MM.1S (cell line): ENCODE measurements at regions not wholly inside any gene's neighbourhood (a gene's known extent, or its start where the extent isn't known, plus 50 kb on each side); places are given as distances from the start of the nearest gene placed in this dataset.

ENCODE experiments used
- DNase-seq: peaks from one replicate; pipeline ENCODE4 v3.0.0-alpha.2; 2015
- H2AFZ ChIP-seq: fragments of 300-600 bp; sonication (generic); 2 replicates; pipeline ENCODE4 v1.6.0; 2016; ENCODE audit warnings: antibody characterized with exemption, low read length
- H3F3A ChIP-seq: fragments of 300-600 bp; sonication (generic); 2 replicates; pipeline ENCODE4 v1.6.1; 2016; ENCODE audit warnings: mild to moderate bottlenecking, antibody characterized with exemption, low read length, moderate library complexity, mixed read lengths; ENCODE audit not compliant: insufficient read depth
- H3K27ac ChIP-seq: fragments of 300-600 bp; sonication (generic); 2 replicates; pipeline ENCODE4 v1.5.1; 2016; ENCODE audit warnings: mild to moderate bottlenecking, low read length
- H3K27me3 ChIP-seq: fragments of 300-600 bp; sonication (generic); replicated peaks from 2 replicates; pipeline ENCODE4 v1.6.0; 2016; ENCODE audit warnings: low read length; ENCODE audit not compliant: insufficient read depth
- H3K36me3 ChIP-seq: fragments of 300-600 bp; sonication (generic); replicated peaks from 2 replicates; pipeline ENCODE4 v1.6.1; 2016; ENCODE audit warnings: mild to moderate bottlenecking, low read length, mixed read lengths; ENCODE audit not compliant: insufficient read depth
- H3K4me1 ChIP-seq: fragments of 300-600 bp; sonication (generic); 2 replicates; pipeline ENCODE4 v1.6.1; 2016; ENCODE audit warnings: low read length, mixed read lengths
- H3K4me2 ChIP-seq: fragments of 300-600 bp; sonication (generic); 2 replicates; pipeline ENCODE4 v1.6.0; 2016; ENCODE audit warnings: low read depth, low read length
- H3K4me3 ChIP-seq: fragments of 300-600 bp; sonication (generic); 2 replicates; pipeline ENCODE4 v1.5.1; 2016; ENCODE audit warnings: low read length, mixed read lengths
- H3K79me2 ChIP-seq: fragments of 300-600 bp; sonication (generic); 2 replicates; pipeline ENCODE4 v1.6.1; 2016; ENCODE audit warnings: mixed run types, low read length, mixed read lengths
- H3K9ac ChIP-seq: fragments of 300-600 bp; sonication (generic); 2 replicates; pipeline ENCODE4 v1.6.1; 2016; ENCODE audit warnings: low read length, mixed read lengths
- H3K9me2 ChIP-seq: fragments of 300-600 bp; sonication (generic); replicated peaks from 2 replicates; pipeline ENCODE4 v1.6.1; 2016; ENCODE audit warnings: mild to moderate bottlenecking, low read length, mixed read lengths; ENCODE audit not compliant: insufficient read depth
- H3K9me3 ChIP-seq: fragments of 300-600 bp; sonication (generic); replicated peaks from 2 replicates; pipeline ENCODE4 v1.6.1; 2016; ENCODE audit warnings: mild to moderate bottlenecking, low read length, mixed read lengths; ENCODE audit not compliant: insufficient read depth
- H4K20me1 ChIP-seq: fragments of 300-600 bp; sonication (generic); 2 replicates; pipeline ENCODE4 v1.6.1; 2016; ENCODE audit warnings: mild to moderate bottlenecking, low read length, moderate library complexity, mixed read lengths; ENCODE audit not compliant: insufficient read depth
- CTCF ChIP-seq: fragments of 300-600 bp; sonication (generic); IDR thresholded peaks from 2 replicates; pipeline ENCODE4 v1.5.1; 2016; ENCODE audit warnings: antibody characterized with exemption, low read length, mixed read lengths
- EZH2 ChIP-seq: fragments of 300-600 bp; sonication (generic); optimal IDR thresholded peaks from 2 replicates; pipeline ENCODE3; 2017; ENCODE audit warnings: low read depth, mild to moderate bottlenecking, antibody characterized with exemption, low read length, mixed read lengths
- EZH2phosphoT487 ChIP-seq: fragments of 300-600 bp; sonication (generic); IDR thresholded peaks from 2 replicates; pipeline ENCODE4 v1.6.1; 2018; ENCODE audit warnings: antibody characterized with exemption, low read length

- H3K4me1 ChIP-seq, result no peaks in the 10 kb centered on the region
- H3K4me2 ChIP-seq, result no peak overlapping the region
- no peaks in the 10 kb centered on the region for H4K20me1 ChIP-seq
- no peaks in the 10 kb centered on the region for H3K9me2 ChIP-seq
- no peaks in the 10 kb centered on the region for H3K79me2 ChIP-seq
- H2AFZ ChIP-seq, result no peak overlapping the region
- no peaks in the 10 kb centered on the region for H3K27me3 ChIP-seq
- H3K9ac ChIP-seq, result no peak overlapping the region
- H3K27ac ChIP-seq, result no peak overlapping the region
- no peak overlapping the region for H3K4me3 ChIP-seq
- TF ChIP-seq CTCF (no peak), EZH2phosphoT487 (no peak), EZH2 (no peak)
- H3F3A ChIP-seq, result no peaks in the 10 kb centered on the region
- no peaks in the 10 kb centered on the region; the same call in 1 of the 2 replicates for H3K36me3 ChIP-seq
- no peak for DNase-seq
- no peaks in the 10 kb centered on the region for H3K9me3 ChIP-seq
These were observed 77.2 kb upstream of the ADARB2 start for GRCh38 chr10:1814556-1814955.

- DNase-seq, result no peak
- no peak overlapping the region for H2AFZ ChIP-seq
- H3K27me3 ChIP-seq, result no peaks in the 10 kb centered on the region
- no peaks in the 10 kb centered on the region for H3K9me2 ChIP-seq
- no peak overlapping the region for H3K4me2 ChIP-seq
- H3K4me3 ChIP-seq, result no peak overlapping the region
- H3K9ac ChIP-seq, result no peak overlapping the region
- no peaks in the 10 kb centered on the region for H3K79me2 ChIP-seq
- H3K9me3 ChIP-seq, result no peaks in the 10 kb centered on the region
- H3F3A ChIP-seq, result no peaks in the 10 kb centered on the region
- no peaks in the 10 kb centered on the region for H3K4me1 ChIP-seq
- no peak overlapping the region for H3K27ac ChIP-seq
- H3K36me3 ChIP-seq, result no peaks in the 10 kb centered on the region
- no peak for TF ChIP-seq CTCF
- TF ChIP-seq EZH2, result no peak
- no peak for TF ChIP-seq EZH2phosphoT487
- no peaks in the 10 kb centered on the region for H4K20me1 ChIP-seq
These were observed 71.9 kb upstream of the ADARB2 start for GRCh38 chr10:1809139-1809741.

GRCh38 chr10:1807924-1808323 lies 70.6 kb upstream of the ADARB2 start:
- no peaks in the 10 kb centered on the region for H3K9me3 ChIP-seq
- H3K36me3 ChIP-seq, result no peaks in the 10 kb centered on the region
- H3F3A ChIP-seq, result no peaks in the 10 kb centered on the region
- no peak for DNase-seq
- no peak overlapping the region for H2AFZ ChIP-seq
- no peaks in the 10 kb centered on the region for H3K9me2 ChIP-seq
- H3K4me3 ChIP-seq, result no peak overlapping the region
- no peak overlapping the region for H3K27ac ChIP-seq
- no peak for TF ChIP-seq EZH2phosphoT487
- TF ChIP-seq CTCF, result no peak
- no peak for TF ChIP-seq EZH2
- H3K27me3 ChIP-seq, result no peaks in the 10 kb centered on the region
- H4K20me1 ChIP-seq, result no peaks in the 10 kb centered on the region
- H3K4me1 ChIP-seq, result no peaks in the 10 kb centered on the region
- H3K79me2 ChIP-seq, result no peaks in the 10 kb centered on the region
- H3K9ac ChIP-seq, result no peak overlapping the region
- H3K4me2 ChIP-seq, result no peak overlapping the region
